Heart left ventricle (tissue), 16 donors: ENCODE measurements at regions not wholly inside any gene's neighbourhood (a gene's known extent, or its start where the extent isn't known, plus 50 kb on each side); places are given as distances from the start of the nearest gene placed in this dataset.

Experiments used
- ATAC-seq, 4 donors: fragments of 200-7000 bp; cut with Tn5 transposase; one replicate each; pipeline ENCODE4 v1.9.1; 2020 to 2022; ENCODE audit warnings: moderate library complexity in 4 of 4, mild to moderate bottlenecking in 3 of 4, moderate number of reproducible peaks in 1 of 4
- DNase-seq, 5 donors: peaks; one replicate each; pipeline ENCODE4 v3.0.0-alpha.2; 2020
- H3K27ac ChIP-seq, 12 donors: fragments of 200-600 bp; sonication (generic) in 4 of 12; one replicate each; pipeline versions ENCODE4 v1.5.0 to v1.8.0; 2016 to 2022; ENCODE audit warnings: mild to moderate bottlenecking in 2 of 12
- H3K27me3 ChIP-seq, 9 donors: fragments of 200-600 bp; sonication (generic) in 2 of 9; one replicate each; pipeline versions ENCODE4 v1.5.1 to v1.8.0; 2016 to 2022; ENCODE audit warnings: mild to moderate bottlenecking in 3 of 9
- H3K36me3 ChIP-seq, 9 donors: fragments of 200-600 bp; sonication (generic) in 2 of 9; one replicate each; pipeline versions ENCODE4 v1.5.0 to v1.8.0; 2018 to 2022; ENCODE audit warnings: mild to moderate bottlenecking in 2 of 9
- H3K4me1 ChIP-seq, 12 donors: fragments of 200-600 bp; sonication (generic) in 4 of 12; one replicate each; pipeline versions ENCODE4 v1.5.0 to v1.8.0; 2016 to 2022; ENCODE audit warnings: mild to moderate bottlenecking in 3 of 12
- H3K4me3 ChIP-seq, 12 donors: fragments of 200-600 bp; sonication (generic) in 4 of 12; one replicate each; pipeline versions ENCODE4 v1.5.0 to v1.8.0; 2017 to 2022; ENCODE audit warnings: mild to moderate bottlenecking in 9 of 12, moderate library complexity in 4 of 12
- H3K9me3 ChIP-seq, 12 donors: fragments of 200-600 bp; sonication (generic) in 4 of 12; one replicate each; pipeline versions ENCODE4 v1.5.0 to v1.8.0; 2016 to 2022; ENCODE audit warnings: mild to moderate bottlenecking in 1 of 12
- POLR2A ChIP-seq, 2 donors: fragments of 450-650 bp; IDR thresholded peaks; one replicate each; pipeline ENCODE4 v1.6.1; 2017; ENCODE audit warnings: antibody characterized with exemption in 2 of 2, mild to moderate bottlenecking in 2 of 2, moderate library complexity in 2 of 2
- WGBS, 4 donors: extraction: QIAGEN DNeasy Blood & Tissue Kit in 2 of 4; methylation state at CpG; one replicate each; pipeline versions ENCODE4 v1.1.5 to v1.1.7; 2013 to 2018; 5-methylcytosine and 5-hydroxymethylcytosine counted together
- intact Hi-C, 10 donors: fragments of 100-400 bp; cut with DNase I; formaldehyde crosslinking; loops; one replicate each; pipeline versions ENCODE4 v1.11.1 to v1.14.2; 2022
- TF ChIP-seq, protein P1 (sequence below), 12 donors: fragments of 200-600 bp; sonication (generic) in 4 of 12; IDR thresholded peaks; one replicate each; pipeline versions ENCODE4 v1.5.0 to v1.8.0; 2018 to 2022; ENCODE audit warnings: antibody characterized with exemption in 12 of 12, mild to moderate bottlenecking in 5 of 12
- donor health status: ischemic (EF 13 %, LVEDD 7.1; RV severe dilation, severe dysfunction).
- donor health status: healthy with polysubstance abuse.
- donor health status: DM: no; HTN: yes; CAD: no.
- donor health status: DM: no; HTN: no; CAD: no.
- donor health status: ischemic (EF 25% LVEDD 6.9; RV normal size, moderate dysfunction).
- donor health status: ischemic (EF 25% LVEDD 5.7; RV mildly dilated, moderate dysfunction).
- donor health status: healthy.
- donor health status: DM: yes; HTN: yes; CAD: no.
- donor health status: ischemic (EF 35%, LVEDD 5.7; RV mildly dilated, moderate dysfunction).
- donor health status: nonischemic (EF 11% LVEDD 7.7; RV severe dilation, severe dysfunction).
- donor health status: DM: yes; HTN: yes; CAD: no.
- donor health status: PGD.
- donor health status: ischemic (EF 29% LVEDD 5.4; RV normal size, mild dysfunction).
- donor health status: nonischemic (EF 23%, LVEDD 6.1; RV moderate dilation, normal function).

DNA sequence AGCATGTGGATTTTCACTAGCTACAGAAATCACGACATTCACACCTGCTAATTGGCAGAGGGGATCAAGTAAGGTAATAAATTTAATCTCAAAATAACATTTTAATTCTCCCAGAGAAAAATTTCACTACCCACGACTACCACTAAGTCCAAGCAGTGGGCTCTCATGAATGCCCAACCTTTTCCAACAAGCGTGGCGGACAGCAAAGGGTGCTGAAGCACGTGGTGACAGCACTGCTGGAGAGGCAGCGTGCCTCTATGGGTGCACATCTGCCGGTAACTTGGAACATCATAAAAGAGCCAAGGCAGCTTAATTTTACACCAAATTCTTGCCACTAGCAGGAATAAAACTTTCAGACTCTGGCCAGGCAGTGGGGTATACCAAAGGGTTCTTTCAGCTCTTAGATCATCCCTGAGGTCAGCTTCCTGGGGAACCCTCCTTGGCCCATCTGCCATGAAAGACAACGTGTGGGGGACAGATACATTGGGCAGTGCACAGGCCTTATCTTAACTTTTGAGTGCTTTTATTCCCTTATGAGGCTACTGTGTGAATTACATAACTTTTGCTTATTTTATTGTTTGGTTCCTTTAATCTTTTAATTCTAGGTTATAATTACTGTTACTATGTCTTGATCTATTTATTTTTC lies 206.7 kb upstream of the KCTD7 start:
- Histone ChIP-seq H3K4me3 (no peak overlapping the region), H3K4me1 (no peaks in the 10 kb centered on the region), H3K27me3 (no peaks in the 10 kb centered on the region), H3K27ac (no peak overlapping the region), H3K9me3 (no peaks in the 10 kb centered on the region), H3K36me3 (peaks cover 0 to 22% (median 3%) of the 10 kb centered on the region in 9 donors)
- DNase-seq (no peak), ATAC-seq (no peak)
- WGBS, 4 donors: 78 to 87% (median 82%) methylated on average over 8 of the region's 8 CpGs
- intact Hi-C loops: no loop called here
- TF ChIP-seq POLR2A (IDR thresholded peaks at IDR 0.05): no peak
- TF ChIP-seq, protein P1, sequence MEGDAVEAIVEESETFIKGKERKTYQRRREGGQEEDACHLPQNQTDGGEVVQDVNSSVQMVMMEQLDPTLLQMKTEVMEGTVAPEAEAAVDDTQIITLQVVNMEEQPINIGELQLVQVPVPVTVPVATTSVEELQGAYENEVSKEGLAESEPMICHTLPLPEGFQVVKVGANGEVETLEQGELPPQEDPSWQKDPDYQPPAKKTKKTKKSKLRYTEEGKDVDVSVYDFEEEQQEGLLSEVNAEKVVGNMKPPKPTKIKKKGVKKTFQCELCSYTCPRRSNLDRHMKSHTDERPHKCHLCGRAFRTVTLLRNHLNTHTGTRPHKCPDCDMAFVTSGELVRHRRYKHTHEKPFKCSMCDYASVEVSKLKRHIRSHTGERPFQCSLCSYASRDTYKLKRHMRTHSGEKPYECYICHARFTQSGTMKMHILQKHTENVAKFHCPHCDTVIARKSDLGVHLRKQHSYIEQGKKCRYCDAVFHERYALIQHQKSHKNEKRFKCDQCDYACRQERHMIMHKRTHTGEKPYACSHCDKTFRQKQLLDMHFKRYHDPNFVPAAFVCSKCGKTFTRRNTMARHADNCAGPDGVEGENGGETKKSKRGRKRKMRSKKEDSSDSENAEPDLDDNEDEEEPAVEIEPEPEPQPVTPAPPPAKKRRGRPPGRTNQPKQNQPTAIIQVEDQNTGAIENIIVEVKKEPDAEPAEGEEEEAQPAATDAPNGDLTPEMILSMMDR (IDR thresholded peaks at IDR 0.05): no peak

DNA sequence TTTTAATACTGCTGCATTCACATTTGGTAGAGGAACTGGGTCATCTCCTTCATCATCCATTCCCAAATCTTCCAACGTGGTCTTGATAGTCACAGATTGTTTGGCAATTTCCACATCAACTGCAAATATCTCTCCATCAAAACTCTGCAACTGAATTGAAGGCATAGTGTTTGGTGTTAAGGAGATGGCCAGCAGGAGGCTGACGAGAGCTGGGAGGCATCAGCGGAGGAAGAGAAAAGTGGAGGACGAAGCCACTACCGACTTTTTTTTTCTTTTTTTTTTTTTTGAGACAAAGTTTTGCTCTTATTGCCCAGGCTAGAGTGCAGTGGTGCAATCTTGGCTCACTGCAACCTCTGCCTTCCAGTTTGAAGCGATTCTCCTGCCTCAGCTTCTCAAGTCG lies 205.0 kb upstream of the KCTD7 start:
- Histone ChIP-seq H3K36me3 (peaks cover 0 to 31% (median 4%) of the 10 kb centered on the region in 9 donors), H3K27me3 (no peaks in the 10 kb centered on the region), H3K27ac (no peak overlapping the region), H3K9me3 (no peaks in the 10 kb centered on the region), H3K4me3 (no peak overlapping the region), H3K4me1 (no peaks in the 10 kb centered on the region)
- ATAC-seq (no peak), DNase-seq (no peak)
- TF ChIP-seq, protein P1 (IDR thresholded peaks at IDR 0.05): no peak
- no peak for TF ChIP-seq POLR2A (IDR thresholded peaks at IDR 0.05)
- WGBS, 4 donors: 91 to 95% (median 92%) methylated on average over 7 of the region's 7 CpGs
- intact Hi-C loops: no loop called here

DNA sequence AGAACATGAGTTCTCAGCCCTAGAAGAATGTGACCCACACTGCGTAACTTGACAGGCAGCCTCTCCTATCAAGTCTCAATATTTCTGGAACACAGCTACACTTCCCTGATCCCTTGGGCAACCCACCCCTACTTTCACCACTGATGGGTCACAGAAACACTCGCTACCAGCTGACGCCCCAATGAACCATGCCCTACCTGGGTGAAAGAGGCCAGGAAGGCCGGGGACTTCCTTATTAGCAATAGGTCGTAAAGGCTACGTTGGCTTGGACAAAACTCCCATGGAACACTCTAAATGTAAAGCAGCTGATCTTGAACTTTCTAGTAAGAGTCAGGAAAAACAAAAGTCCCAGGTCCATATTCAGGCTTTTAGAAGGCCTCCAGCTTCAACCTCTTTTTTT lies 202.3 kb upstream of the KCTD7 start:
- intact Hi-C loops: no loop called here
- no peaks in the 10 kb centered on the region for H3K9me3 ChIP-seq
- no peak for TF ChIP-seq POLR2A (IDR thresholded peaks at IDR 0.05)
- TF ChIP-seq, protein P1 (IDR thresholded peaks at IDR 0.05): no peak
- no peak overlapping the region for H3K4me3 ChIP-seq
- no peak overlapping the region for H3K27ac ChIP-seq
- DNase-seq (no peak), ATAC-seq (no peak)
- no peaks in the 10 kb centered on the region for H3K27me3 ChIP-seq
- H3K36me3 ChIP-seq: peaks cover 0 to 33% (median 4%) of the 10 kb centered on the region in 9 donors
- H3K4me1 ChIP-seq: no peaks in the 10 kb centered on the region
- WGBS, 4 donors: 93 to 98% (median 96%) methylated on average over 6 of the region's 6 CpGs

DNA sequence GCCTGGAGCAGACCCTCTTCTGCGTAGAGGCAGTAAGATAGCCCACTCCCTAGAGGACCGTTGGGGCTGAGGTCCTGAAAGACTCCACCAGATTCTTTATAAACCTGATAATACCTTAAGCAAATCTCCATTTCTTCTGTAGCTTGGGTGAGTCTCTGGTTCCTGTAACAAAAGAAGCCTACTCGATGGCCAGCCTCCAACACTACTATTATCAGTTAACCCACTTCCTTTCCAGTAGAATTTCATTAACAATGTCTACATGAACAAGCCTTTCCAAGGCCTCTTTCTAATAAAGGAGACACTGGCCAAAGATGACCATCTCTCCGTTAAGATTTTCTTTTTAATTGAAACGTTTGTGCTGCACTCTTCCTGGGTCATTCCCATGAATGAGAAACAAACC lies 201.7 kb upstream of the KCTD7 start:
- no peak for DNase-seq
- WGBS, 4 donors: 65 to 71% (median 69%) methylated on average over 5 of the region's 5 CpGs
- no peak overlapping the region for H3K4me3 ChIP-seq
- H3K27me3 ChIP-seq: no peaks in the 10 kb centered on the region
- no peak overlapping the region for H3K27ac ChIP-seq
- intact Hi-C loops: no loop called here
- H3K9me3 ChIP-seq: no peaks in the 10 kb centered on the region
- H3K4me1 ChIP-seq: no peaks in the 10 kb centered on the region
- TF ChIP-seq, protein P1 (IDR thresholded peaks at IDR 0.05): no peak
- TF ChIP-seq POLR2A (IDR thresholded peaks at IDR 0.05): no peak
- ATAC-seq: no peak
- H3K36me3 ChIP-seq: peaks cover 0 to 33% (median 4%) of the 10 kb centered on the region in 9 donors
